ENCODE measurements at regions not wholly inside any gene's neighbourhood (a gene's known extent, or its start where the extent isn't known, plus 50 kb on each side); places are given as distances from the start of the nearest gene placed in this dataset.
A peak's percentile ranks its signal among the peaks of the same experiment; 100 is the strongest.

DNA sequence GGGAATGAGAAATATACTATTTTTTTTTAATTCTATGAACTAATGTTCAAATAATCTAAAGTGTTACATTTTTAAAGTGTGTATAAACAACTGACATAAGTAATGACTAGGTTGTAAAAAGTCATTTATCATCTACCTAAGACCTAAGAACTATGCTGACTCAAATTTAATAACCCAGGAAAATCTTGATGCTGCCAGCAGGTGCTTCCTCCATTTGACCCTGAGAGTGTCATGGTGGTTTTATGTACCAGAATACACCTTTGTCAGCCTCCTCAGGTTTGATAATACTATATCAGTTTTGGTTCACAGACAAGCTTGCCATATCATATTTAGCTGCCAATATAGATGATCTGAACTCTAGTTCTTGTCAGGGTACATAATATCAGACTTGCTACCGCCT lies 1151.2 kb downstream of the PCDH17 start:
- no peak for DNase-seq (ENCODE audit: low read depth)

- no peak for DNase-seq (ENCODE audit: low read depth)
Observed at GRCh38 chr13:58792854-58793253, 1161.3 kb downstream of the PCDH17 start.

DNA sequence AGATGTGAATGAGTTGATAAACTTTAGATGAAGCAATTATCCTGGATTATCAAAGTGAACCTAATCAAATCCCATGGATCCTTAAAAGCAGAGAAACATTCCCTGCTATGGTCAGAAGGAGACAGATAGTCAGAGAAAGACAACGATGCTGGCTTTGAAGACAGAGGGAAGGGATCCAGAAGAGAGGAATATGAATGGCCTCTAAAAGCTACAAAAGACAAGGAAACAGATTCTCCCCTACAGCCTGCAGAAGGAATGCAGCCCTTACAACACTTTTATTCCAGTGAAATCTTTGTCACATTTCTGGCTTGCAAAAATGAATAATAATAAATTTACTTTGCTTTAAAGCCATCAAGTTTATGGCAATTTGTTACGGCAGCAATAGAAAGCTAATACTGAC lies 1164.2 kb downstream of the PCDH17 start:
- no peak for DNase-seq (ENCODE audit: low read depth)

DNA sequence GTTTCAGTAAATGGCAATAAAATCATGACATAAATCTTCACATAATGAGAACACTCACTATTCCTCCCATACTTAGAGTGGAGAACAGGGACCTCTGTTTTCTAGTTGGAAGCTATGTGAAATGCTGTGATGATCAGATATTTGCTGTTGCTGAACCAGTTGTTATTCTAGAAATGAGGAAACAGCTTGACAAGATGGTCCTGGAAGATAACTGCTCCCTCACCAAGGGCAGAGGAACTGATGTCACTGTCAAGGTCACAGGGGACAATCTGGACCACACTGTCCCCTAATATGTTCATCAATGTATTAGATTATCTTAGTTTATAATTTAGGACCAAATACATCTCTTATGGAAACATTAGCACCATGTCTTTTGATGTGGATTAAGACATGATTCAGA lies 1173.3 kb downstream of the PCDH17 start:
- no peak for DNase-seq (ENCODE audit: low read depth)

DNA sequence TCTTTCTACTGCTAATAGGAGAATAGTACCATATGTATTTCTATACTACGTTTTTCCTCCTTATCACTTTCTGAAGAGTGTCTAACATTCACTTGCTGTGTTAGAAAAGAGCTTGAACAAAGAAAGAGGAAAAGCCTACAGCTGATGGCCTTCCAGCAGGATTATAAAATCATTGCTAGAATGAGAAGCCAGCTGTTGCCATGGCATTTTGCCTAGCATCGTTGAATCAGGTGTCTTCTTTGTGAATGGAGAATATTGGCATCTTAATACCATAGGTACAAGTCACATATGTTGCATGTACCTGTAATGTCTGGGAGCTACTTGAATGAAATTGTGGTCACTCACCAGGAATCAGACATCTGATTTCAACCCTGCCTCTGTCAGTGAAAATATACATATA lies 1174.9 kb downstream of the PCDH17 start:
- DNase-seq (ENCODE audit: low read depth): no peak

- no peak for DNase-seq (ENCODE audit: low read depth)
Observed at GRCh38 chr13:58823701-58824100, 1192.2 kb downstream of the PCDH17 start.

DNA sequence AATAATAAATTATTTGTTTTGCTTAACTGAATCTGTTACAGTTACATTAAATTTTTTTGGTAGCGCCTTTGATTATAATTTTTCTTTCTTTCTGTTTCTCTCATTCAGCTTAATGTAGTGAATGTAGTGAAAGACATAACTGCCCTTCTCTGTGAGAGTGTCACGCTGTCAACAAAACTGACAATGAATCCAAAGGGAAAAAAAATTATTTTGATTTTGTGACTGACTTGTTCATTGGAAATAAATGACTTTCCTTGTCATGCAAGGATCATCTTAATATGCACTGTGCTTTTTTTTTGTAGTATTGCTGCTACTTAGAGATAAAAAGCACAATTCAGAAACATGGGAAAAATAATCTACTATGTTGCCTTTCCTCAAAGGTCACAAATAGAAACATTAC lies 1196.4 kb downstream of the PCDH17 start:
- no peak for DNase-seq (ENCODE audit: low read depth)

DNA sequence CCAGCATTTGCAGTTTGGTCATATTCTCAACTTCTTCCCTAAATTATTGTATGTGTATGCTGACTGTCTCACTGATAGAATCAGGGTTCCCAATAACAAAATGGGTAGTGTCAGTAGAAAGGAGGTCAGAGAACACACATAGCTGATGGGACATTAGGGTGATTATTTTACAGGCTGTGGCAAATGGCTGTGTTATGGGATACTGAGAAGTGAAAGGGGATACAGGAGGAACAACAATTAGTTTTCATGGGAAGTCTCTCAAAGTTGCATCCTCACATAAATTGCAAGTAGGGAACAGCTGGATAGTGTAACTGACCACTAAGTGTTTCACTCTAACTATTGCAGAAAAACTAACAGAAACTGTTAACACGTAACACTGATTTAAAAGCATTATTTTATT lies 1199.3 kb downstream of the PCDH17 start:
- no peak for DNase-seq (ENCODE audit: low read depth)

GRCh38 chr13:58838615-58839014 lies 1207.1 kb downstream of the PCDH17 start:
- no peak for DNase-seq (ENCODE audit: low read depth)

DNA sequence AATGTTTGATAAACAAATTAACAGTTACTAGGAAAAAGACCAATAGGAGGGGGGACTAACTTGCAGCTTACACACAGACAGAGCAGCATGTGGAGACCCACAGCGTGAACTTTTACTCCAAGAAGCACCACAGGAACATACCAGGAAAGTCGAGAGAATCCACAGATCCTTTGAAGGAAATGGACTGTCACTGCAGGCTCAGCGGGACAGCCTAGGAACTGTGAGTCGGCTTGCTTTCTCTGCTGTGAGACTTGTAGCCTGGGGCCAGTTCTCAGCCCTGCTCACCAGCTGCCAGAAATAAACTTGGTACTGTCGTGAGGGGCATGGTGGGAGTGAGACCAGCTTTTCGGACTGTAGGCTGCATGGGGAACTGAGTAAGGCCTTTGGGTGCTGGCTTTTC lies 1211.5 kb downstream of the PCDH17 start:
- DNase-seq (ENCODE audit: low read depth): no peak

DNA sequence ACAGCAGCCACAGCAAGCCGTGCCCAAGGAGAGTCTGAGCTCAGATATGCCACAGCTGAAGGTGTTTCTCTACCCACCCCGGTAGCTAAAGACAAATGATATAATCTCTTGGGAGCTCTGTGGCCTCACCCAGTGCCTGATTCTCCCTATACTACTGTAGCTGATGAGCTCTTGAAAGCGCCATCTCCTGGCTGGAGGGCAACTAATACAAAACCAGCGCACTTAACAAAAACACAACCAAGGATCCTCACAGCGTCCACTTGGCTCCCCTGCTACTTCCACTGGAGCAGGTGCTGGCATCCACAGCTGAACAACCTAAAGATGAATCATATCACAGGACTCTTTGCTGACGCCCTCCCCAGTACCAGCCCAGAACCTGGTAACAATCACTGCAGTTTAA lies 1212.0 kb downstream of the PCDH17 start:
- no peak for DNase-seq (ENCODE audit: low read depth)

- DNase-seq (ENCODE audit: low read depth): no peak
Observed at GRCh38 chr13:58850161-58850560, 1218.6 kb downstream of the PCDH17 start.

- DNase-seq (ENCODE audit: low read depth): peak; percentile 0
Observed at GRCh38 chr13:58852076-58852475, 1220.5 kb downstream of the PCDH17 start.

- no peak for DNase-seq (ENCODE audit: low read depth)
Observed at GRCh38 chr13:58855283-58855682, 1223.7 kb downstream of the PCDH17 start.

DNA sequence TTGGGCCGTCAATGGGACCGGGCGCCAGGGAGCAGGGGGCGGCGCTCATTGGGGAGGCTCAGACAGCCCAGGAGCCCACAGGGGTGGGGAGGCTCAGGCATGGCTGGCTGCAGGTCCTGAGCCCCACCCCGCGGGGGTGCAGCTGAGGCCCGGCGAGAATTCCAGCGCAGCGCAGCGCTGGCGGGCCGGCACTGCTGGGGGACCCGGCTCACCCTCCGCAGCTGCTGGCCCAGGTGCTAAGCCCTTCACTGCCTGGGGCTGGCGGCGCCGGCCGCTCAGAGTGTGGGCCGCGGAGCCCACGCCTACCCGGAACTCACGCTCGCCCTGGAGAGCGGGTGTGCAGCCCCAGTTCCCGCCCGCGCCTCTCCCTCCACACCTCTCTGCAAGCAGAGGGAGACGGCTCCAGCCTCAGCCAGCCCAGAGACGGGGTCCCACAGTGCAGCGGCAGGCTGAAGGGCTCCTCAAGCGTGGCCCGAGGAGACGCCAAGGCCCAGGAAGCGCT lies 1227.4 kb downstream of the PCDH17 start:
- no peak for DNase-seq (ENCODE audit: low read depth)

DNA sequence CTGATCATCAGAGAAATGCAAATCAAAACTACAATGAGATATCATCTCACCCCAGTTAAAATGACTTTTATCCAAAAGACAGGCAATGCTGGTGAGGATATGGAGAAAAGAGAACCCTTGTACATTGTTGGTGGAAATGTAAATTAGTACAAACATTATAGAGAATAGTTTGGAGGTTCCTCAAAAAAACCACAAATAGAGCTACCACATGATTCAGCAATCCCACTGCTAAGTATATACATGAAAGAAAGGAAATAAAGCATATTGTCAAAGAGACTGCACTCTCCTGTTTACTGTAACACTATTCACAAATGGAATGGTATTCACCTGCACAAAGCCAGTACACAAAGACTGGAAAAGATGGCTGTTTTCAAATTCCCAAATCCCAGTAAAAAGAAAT lies 1233.7 kb downstream of the PCDH17 start:
- DNase-seq (ENCODE audit: low read depth): no peak

DNA sequence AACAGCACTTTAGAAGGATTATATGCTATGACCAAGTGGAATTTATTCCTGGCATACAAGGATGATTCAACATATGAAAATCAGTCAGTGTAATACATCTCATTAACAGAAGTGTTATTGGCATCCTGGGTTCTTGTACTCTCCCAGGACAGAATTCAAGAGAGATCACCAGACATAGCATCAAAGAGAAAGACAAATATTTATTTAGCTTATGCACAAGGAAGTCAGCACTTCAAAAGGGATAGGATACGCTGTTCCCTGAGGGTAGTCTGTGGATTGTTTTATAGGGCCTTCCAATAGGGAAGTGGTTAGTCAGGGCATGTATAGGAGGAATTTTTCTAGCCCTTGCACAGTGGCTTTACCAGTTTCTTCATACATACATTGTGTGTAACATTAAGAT lies 1238.0 kb downstream of the PCDH17 start:
- no peak for DNase-seq (ENCODE audit: low read depth)

DNA sequence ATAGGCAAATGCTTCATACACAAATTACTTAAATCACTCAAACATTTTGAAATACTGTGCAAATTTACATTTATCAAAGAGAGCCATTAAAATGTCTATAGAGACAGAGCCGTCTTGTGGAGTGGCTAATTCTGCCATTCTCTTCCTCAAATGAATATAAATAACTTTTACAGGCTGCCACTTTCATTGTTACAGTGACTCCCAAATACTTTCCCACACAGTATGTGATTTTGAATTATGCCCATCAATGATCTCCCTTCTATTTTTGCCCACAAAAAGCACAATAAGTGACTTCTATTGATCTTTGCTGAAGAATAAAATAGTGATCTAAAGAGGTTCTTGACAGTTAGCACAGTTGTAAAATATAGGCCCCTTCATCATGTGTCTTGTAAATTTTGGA lies 1244.9 kb downstream of the PCDH17 start:
- no peak for DNase-seq (ENCODE audit: low read depth)

- DNase-seq (ENCODE audit: low read depth): no peak
Observed at GRCh38 chr13:58879114-58879513, 1247.6 kb downstream of the PCDH17 start.

GRCh38 chr13:58882516-58882915 lies 1251.0 kb downstream of the PCDH17 start:
- DNase-seq (ENCODE audit: low read depth): no peak

GRCh38 chr13:58883405-58883804 lies 1251.9 kb downstream of the PCDH17 start:
- DNase-seq (ENCODE audit: low read depth): no peak

- DNase-seq (ENCODE audit: low read depth): no peak
Observed at GRCh38 chr13:58884353-58885209, 1253.0 kb downstream of the PCDH17 start.

GRCh38 chr13:58889474-58889873 lies 1257.9 kb downstream of the PCDH17 start:
- no peak for DNase-seq (ENCODE audit: low read depth)

GRCh38 chr13:58893396-58893795 lies 1261.9 kb downstream of the PCDH17 start:
- DNase-seq (ENCODE audit: low read depth): no peak

Data from RPMI7951 (cell line).